Mesenchymal stem cell (in vitro differentiated cells and primary cell): ENCODE measurements at regions not wholly inside any gene's neighbourhood (a gene's known extent, or its start where the extent isn't known, plus 50 kb on each side); places are given as distances from the start of the nearest gene placed in this dataset.

ENCODE experiments used
- DNase-seq: peaks from one replicate; pipeline ENCODE4 v3.0.0-alpha.2; 2013
- H2AFZ ChIP-seq: one replicate; pipeline ENCODE4 v1.6.1; 2013; ENCODE audit warnings: low read depth, mild to moderate bottlenecking, control low read depth, inconsistent platforms, low read length, moderate library complexity
- H2AK5ac ChIP-seq: 2 replicates; pipeline ENCODE4 v1.6.1; 2013; ENCODE audit warnings: low read length, moderate library complexity, mild to moderate bottlenecking, inconsistent platforms; ENCODE audit not compliant: severe bottlenecking
- H2BK120ac ChIP-seq: one replicate; pipeline ENCODE4 v1.6.1; 2013; ENCODE audit warnings: low read depth, mild to moderate bottlenecking, inconsistent platforms, low read length, moderate library complexity
- H2BK12ac ChIP-seq, 2 experiments: one replicate each; pipeline ENCODE4 v1.6.1; 2013; ENCODE audit warnings: inconsistent platforms in 2 of 2, low read length in 2 of 2, mild to moderate bottlenecking in 2 of 2, moderate library complexity in 2 of 2, control low read depth in 1 of 2
- H2BK15ac ChIP-seq: one replicate; pipeline ENCODE4 v1.6.1; 2013; ENCODE audit warnings: mild to moderate bottlenecking, low read depth, inconsistent platforms; ENCODE audit not compliant: poor library complexity, severe bottlenecking
- H2BK5ac ChIP-seq: 2 replicates; pipeline ENCODE4 v1.6.1; 2013; ENCODE audit warnings: low read depth, mild to moderate bottlenecking, low read length, control low read depth, inconsistent platforms; ENCODE audit not compliant: poor library complexity, severe bottlenecking
- H3K14ac ChIP-seq, 2 experiments: one replicate each; pipeline ENCODE4 v1.6.1; 2013; ENCODE audit warnings: inconsistent platforms in 2 of 2, low read length in 2 of 2, control low read depth in 1 of 2, mild to moderate bottlenecking in 1 of 2, moderate library complexity in 1 of 2
- H3K18ac ChIP-seq, 2 experiments: one replicate each; pipeline ENCODE4 v1.6.1; 2013; ENCODE audit warnings: inconsistent platforms in 2 of 2, low read length in 2 of 2, control low read depth in 1 of 2, low read depth in 1 of 2, mild to moderate bottlenecking in 1 of 2
- H3K23ac ChIP-seq, 2 experiments: one replicate each; pipeline ENCODE4 v1.6.1; 2013; ENCODE audit warnings: inconsistent platforms in 2 of 2, low read length in 2 of 2, mild to moderate bottlenecking in 2 of 2, moderate library complexity in 2 of 2, control low read depth in 1 of 2
- H3K27ac ChIP-seq: 2 replicates; pipeline ENCODE4 v1.5.1; 2013; ENCODE audit warnings: mild to moderate bottlenecking, moderate library complexity, low read length, control low read depth, inconsistent platforms; ENCODE audit not compliant: poor library complexity, severe bottlenecking
- H3K27me3 ChIP-seq, 2 experiments: 2 replicates each; pipeline versions ENCODE4 v1.6.1 to v1.7.0; 2013; ENCODE audit warnings: low read length in 2 of 2, mild to moderate bottlenecking in 2 of 2, moderate library complexity in 2 of 2, control low read depth in 1 of 2, inconsistent platforms in 1 of 2; ENCODE audit not compliant: control insufficient read depth in 1 of 2, insufficient read depth in 1 of 2
- H3K36me3 ChIP-seq, 2 experiments: 2 replicates each; pipeline versions ENCODE4 v1.6.1 to v1.7.0; 2013; ENCODE audit warnings: low read length in 2 of 2, control low read depth in 1 of 2, inconsistent platforms in 1 of 2, low read depth in 1 of 2, mild to moderate bottlenecking in 1 of 2; ENCODE audit not compliant: insufficient read depth in 2 of 2, control insufficient read depth in 1 of 2
- H3K4ac ChIP-seq, 2 experiments: one replicate each; pipeline ENCODE4 v1.6.1; 2013; ENCODE audit warnings: inconsistent platforms in 2 of 2, low read length in 2 of 2, mild to moderate bottlenecking in 2 of 2, moderate library complexity in 2 of 2, control low read depth in 1 of 2, low read depth in 1 of 2
- H3K4me1 ChIP-seq: 2 replicates; pipeline ENCODE4 v1.6.1; 2013; ENCODE audit warnings: low read depth, low read length, control low read depth; ENCODE audit not compliant: control insufficient read depth, insufficient read depth
- H3K4me2 ChIP-seq: 2 replicates; pipeline ENCODE4 v1.6.1; 2013; ENCODE audit warnings: low read length, mild to moderate bottlenecking, inconsistent platforms; ENCODE audit not compliant: poor library complexity, severe bottlenecking
- H3K4me3 ChIP-seq, 2 experiments: 2 replicates each; pipeline versions ENCODE4 v1.5.1 to v1.7.0; 2013; ENCODE audit warnings: low read length in 2 of 2, mild to moderate bottlenecking in 2 of 2, control low read depth in 1 of 2, low read depth in 1 of 2; ENCODE audit not compliant: insufficient read depth in 1 of 2
- H3K79me1 ChIP-seq: replicated peaks from 2 replicates; pipeline ENCODE4 v1.6.1; 2013; ENCODE audit warnings: mild to moderate bottlenecking, control low read depth, low read length, inconsistent platforms; ENCODE audit not compliant: poor library complexity, severe bottlenecking
- H3K9ac ChIP-seq: 2 replicates; pipeline ENCODE4 v1.7.0; 2013; ENCODE audit warnings: mild to moderate bottlenecking, low read length, moderate library complexity
- H3K9me3 ChIP-seq: 2 replicates; pipeline ENCODE4 v1.7.0; 2013; ENCODE audit warnings: mild to moderate bottlenecking, low read length; ENCODE audit not compliant: control insufficient read depth
- H4K8ac ChIP-seq: one replicate; pipeline ENCODE4 v1.6.1; 2013; ENCODE audit warnings: inconsistent platforms, mild to moderate bottlenecking, low read length, moderate library complexity
- H4K91ac ChIP-seq: one replicate; pipeline ENCODE4 v1.6.1; 2013; ENCODE audit warnings: mild to moderate bottlenecking, low read length, inconsistent platforms
- WGBS: methylation state at CpG from one replicate; pipeline ENCODE4 v1.1.7; 2013; ENCODE audit warnings: mixed read lengths; 5-methylcytosine and 5-hydroxymethylcytosine counted together

DNA sequence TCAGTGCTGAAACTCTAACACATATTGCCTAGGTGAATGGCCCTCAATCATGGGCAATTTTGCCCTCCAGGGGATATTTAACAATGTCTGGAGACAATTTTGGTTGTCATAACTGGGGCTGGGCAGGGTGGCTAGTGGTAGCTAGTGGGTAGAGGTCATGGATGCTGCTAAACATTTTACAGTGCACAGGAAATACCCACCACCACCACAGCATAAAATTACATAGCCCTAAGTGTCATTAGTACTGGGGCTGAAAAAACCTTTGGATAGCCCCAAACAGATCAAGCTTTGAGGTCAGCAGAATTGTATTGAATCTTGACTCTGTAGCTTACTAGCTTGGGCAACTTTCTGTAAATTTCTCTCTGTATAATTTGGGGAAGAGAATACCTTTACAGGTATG lies 758.0 kb downstream of the BCL11B start:
- H3K18ac ChIP-seq, result no peak overlapping the region
- H3K23ac ChIP-seq, result no peak overlapping the region
- H2BK12ac ChIP-seq, result no peak overlapping the region
- peaks cover 30% of the 10 kb centered on the region for H3K9me3 ChIP-seq
- no peak overlapping the region for H2AK5ac ChIP-seq
- no peak overlapping the region for H3K4ac ChIP-seq
- no peaks in the 10 kb centered on the region for H3K4me1 ChIP-seq
- H2BK15ac ChIP-seq, result no peak overlapping the region
- H3K27me3 ChIP-seq, result no peaks in the 10 kb centered on the region
- DNase-seq, result no peak
- H3K14ac ChIP-seq, result no peak overlapping the region
- no peak overlapping the region for H3K4me3 ChIP-seq
- no peak overlapping the region for H2BK120ac ChIP-seq
- no peak overlapping the region for H4K91ac ChIP-seq
- H3K36me3 ChIP-seq, result no peaks in the 10 kb centered on the region
- no peak overlapping the region for H3K27ac ChIP-seq
- no peak overlapping the region for H2AFZ ChIP-seq
- H3K9ac ChIP-seq, result no peak overlapping the region
- H3K79me1 ChIP-seq, result no peaks in the 10 kb centered on the region
- no peak overlapping the region for H4K8ac ChIP-seq
- H2BK5ac ChIP-seq, result no peak overlapping the region
- no peak overlapping the region for H3K4me2 ChIP-seq

DNA sequence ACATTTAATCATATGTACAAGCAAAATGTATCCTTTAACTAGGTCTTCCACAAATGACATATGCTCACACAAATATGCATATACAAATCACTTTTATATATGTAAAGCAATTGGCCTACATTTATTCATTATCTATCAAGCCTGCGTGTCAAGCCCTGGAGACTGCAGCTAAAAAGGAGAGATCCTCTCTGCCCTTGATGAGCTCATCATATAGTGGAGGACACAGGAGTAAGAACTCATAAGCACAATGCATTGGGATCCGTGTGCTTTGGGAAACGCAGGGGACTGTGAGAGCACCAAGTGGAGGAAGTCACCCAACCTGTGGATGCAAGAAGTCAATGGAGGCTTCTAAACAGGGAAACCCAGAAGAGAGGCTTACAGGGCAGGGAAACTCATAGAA lies 735.7 kb downstream of the BCL11B start:
- WGBS, result 79% methylated on average over 3 of the region's 3 CpGs
- Histone ChIP-seq H3K79me1 (no peaks in the 10 kb centered on the region), H3K14ac (no peak overlapping the region), H3K27me3 (no peaks in the 10 kb centered on the region), H3K18ac (no peak overlapping the region), H2AK5ac (no peak overlapping the region), H2BK120ac (no peak overlapping the region), H3K27ac (no peak overlapping the region), H4K91ac (no peak overlapping the region), H3K4me3 (no peak overlapping the region), H3K36me3 (no peaks in the 10 kb centered on the region), H3K4me1 (no peaks in the 10 kb centered on the region), H4K8ac (no peak overlapping the region), H3K9ac (no peak overlapping the region), H2BK15ac (no peak overlapping the region), H2BK12ac (no peak overlapping the region), H2AFZ (no peak overlapping the region), H3K23ac (no peak overlapping the region), H2BK5ac (no peak overlapping the region), H3K4ac (no peak overlapping the region), H3K9me3 (peaks cover 10% of the 10 kb centered on the region), H3K4me2 (no peak overlapping the region)
- DNase-seq, result no peak

DNA sequence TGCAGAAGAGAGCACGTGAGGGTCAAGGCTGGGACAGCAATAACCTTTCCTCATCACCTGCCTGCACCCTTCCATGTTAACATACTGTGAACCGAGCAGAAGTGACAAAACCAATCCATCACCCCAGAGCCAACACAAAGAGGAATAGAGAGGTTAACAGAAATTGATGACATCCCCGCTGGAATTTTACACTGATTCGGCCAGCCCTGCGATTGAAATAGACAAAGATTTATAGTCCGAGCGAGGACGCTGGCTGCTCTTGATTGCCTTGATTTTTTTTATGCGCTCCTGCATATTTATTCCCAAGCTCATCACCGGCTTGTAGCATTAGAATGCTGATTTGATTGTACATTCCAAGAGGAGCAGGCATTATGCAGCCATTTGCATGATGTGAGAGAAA lies 729.7 kb downstream of the BCL11B start:
- no peak overlapping the region for H4K8ac ChIP-seq
- 90% methylated on average over 10 of the region's 10 CpGs for WGBS
- H2BK12ac ChIP-seq, result no peak overlapping the region
- H3K9me3 ChIP-seq, result peaks cover 13% of the 10 kb centered on the region
- H4K91ac ChIP-seq, result no peak overlapping the region
- H3K18ac ChIP-seq, result no peak overlapping the region
- no peaks in the 10 kb centered on the region for H3K27me3 ChIP-seq
- no peak overlapping the region for H3K4me3 ChIP-seq
- no peak overlapping the region for H2AK5ac ChIP-seq
- no peak overlapping the region for H2BK5ac ChIP-seq
- H3K14ac ChIP-seq, result no peak overlapping the region
- no peak overlapping the region for H3K4ac ChIP-seq
- H3K23ac ChIP-seq, result no peak overlapping the region
- H3K4me2 ChIP-seq, result no peak overlapping the region
- no peaks in the 10 kb centered on the region for H3K79me1 ChIP-seq
- H3K4me1 ChIP-seq, result no peaks in the 10 kb centered on the region
- H2AFZ ChIP-seq, result no peak overlapping the region
- no peak overlapping the region for H2BK120ac ChIP-seq
- no peak overlapping the region for H2BK15ac ChIP-seq
- DNase-seq, result no peak
- H3K9ac ChIP-seq, result no peak overlapping the region
- no peak overlapping the region for H3K27ac ChIP-seq
- H3K36me3 ChIP-seq, result no peaks in the 10 kb centered on the region

DNA sequence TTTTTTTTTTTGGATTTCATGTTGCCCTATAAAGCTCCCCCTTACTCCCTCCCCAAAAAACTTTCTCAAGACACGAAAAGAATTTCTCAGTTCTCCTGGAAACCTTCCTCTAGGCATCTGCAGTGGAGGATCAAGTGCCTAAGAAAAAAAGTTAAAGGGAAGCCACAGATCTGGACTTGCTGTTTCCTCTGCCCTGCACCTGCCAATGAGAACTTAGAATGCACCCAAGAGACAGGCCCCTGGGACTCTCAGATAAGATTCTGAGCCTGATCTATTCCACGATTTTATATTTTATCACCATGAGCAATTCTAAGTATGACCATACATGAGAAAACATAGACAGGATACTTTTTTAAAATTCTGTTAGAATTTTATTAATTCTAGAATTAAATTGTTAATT lies 728.9 kb downstream of the BCL11B start:
- Histone ChIP-seq H2BK5ac (no peak overlapping the region), H3K23ac (no peak overlapping the region), H3K27me3 (no peaks in the 10 kb centered on the region), H2BK15ac (no peak overlapping the region), H4K8ac (no peak overlapping the region), H2AFZ (no peak overlapping the region), H3K36me3 (no peaks in the 10 kb centered on the region), H2BK12ac (no peak overlapping the region), H4K91ac (no peak overlapping the region), H3K4ac (no peak overlapping the region), H3K79me1 (no peaks in the 10 kb centered on the region), H3K9me3 (peaks cover 8% of the 10 kb centered on the region), H3K4me1 (no peaks in the 10 kb centered on the region), H3K27ac (no peak overlapping the region), H3K18ac (no peak overlapping the region), H3K14ac (no peak overlapping the region), H3K4me3 (no peak overlapping the region), H3K9ac (no peak overlapping the region), H2AK5ac (no peak overlapping the region), H2BK120ac (no peak overlapping the region), H3K4me2 (no peak overlapping the region)
- no peak for DNase-seq
- WGBS, result 90% methylated on average over 2 of the region's 2 CpGs
